ENCODE measurements at regions not wholly inside any gene's neighbourhood (a gene's known extent, or its start where the extent isn't known, plus 50 kb on each side); places are given as distances from the start of the nearest gene placed in this dataset.
"Not testable (repeated sequence)": the region's sequence is repeated elsewhere in the genome, so short reads cannot be mapped to it uniquely, and the experiment has no call there.

- Histone ChIP-seq H4K20me1 (replicated peaks; ENCODE audit: control insufficient read depth, extremely low read depth, insufficient read depth, low read length) (no peaks in the 10 kb centered on the region), H3K4me3 (replicated peaks in 1 of 3; ENCODE audit: insufficient read depth in 1 of 3, low read depth in 1 of 3, low read length in 3 of 3) (no peak overlapping the region), H3K79me2 (ENCODE audit: control insufficient read depth, insufficient read depth, low read length) (no peaks in the 10 kb centered on the region), H3K27me3 (ENCODE audit: control insufficient read depth in 2 of 2, insufficient read depth in 2 of 2, low read length in 2 of 2) (no peaks in the 10 kb centered on the region), H3K9me3 (replicated peaks; ENCODE audit: control insufficient read depth, insufficient read depth, low read length) (peaks cover 4% of the 10 kb centered on the region), H3K27ac (ENCODE audit: insufficient read depth, low read depth, low read length) (no peak overlapping the region), H3K4me2 (ENCODE audit: insufficient read depth, low read length) (no peak overlapping the region), H3K9me1 (replicated peaks; ENCODE audit: control insufficient read depth, extremely low read depth, insufficient read depth, low read length) (no peaks in the 10 kb centered on the region), H2AFZ (ENCODE audit: low read depth, low read length) (no peak overlapping the region), H3K4me1 (ENCODE audit: control insufficient read depth, extremely low read depth, insufficient read depth, low read length) (no peaks in the 10 kb centered on the region), H3K9ac (replicated peaks; ENCODE audit: extremely low read depth, insufficient read depth, low read length) (no peak overlapping the region), H3K36me3 (ENCODE audit: control insufficient read depth in 2 of 2, extremely low read depth in 1 of 2, insufficient read depth in 2 of 2, low read length in 2 of 2) (no peaks in the 10 kb centered on the region)
- DNase-seq (ENCODE audit: low read depth, low spot score), result no peak
- CTCF ChIA-PET, result interaction anchor here (1.5 kb wide), 1 partner anchor 10 kb away, joined by 4 read pairs; no protein-coding TSS in a partner anchor
- TF ChIP-seq, protein P1, sequence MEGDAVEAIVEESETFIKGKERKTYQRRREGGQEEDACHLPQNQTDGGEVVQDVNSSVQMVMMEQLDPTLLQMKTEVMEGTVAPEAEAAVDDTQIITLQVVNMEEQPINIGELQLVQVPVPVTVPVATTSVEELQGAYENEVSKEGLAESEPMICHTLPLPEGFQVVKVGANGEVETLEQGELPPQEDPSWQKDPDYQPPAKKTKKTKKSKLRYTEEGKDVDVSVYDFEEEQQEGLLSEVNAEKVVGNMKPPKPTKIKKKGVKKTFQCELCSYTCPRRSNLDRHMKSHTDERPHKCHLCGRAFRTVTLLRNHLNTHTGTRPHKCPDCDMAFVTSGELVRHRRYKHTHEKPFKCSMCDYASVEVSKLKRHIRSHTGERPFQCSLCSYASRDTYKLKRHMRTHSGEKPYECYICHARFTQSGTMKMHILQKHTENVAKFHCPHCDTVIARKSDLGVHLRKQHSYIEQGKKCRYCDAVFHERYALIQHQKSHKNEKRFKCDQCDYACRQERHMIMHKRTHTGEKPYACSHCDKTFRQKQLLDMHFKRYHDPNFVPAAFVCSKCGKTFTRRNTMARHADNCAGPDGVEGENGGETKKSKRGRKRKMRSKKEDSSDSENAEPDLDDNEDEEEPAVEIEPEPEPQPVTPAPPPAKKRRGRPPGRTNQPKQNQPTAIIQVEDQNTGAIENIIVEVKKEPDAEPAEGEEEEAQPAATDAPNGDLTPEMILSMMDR (IDR thresholded peaks at IDR 0.05; ENCODE audit: extremely low read depth in 1 of 2, insufficient read depth in 1 of 2, low read depth in 1 of 2, low read length in 2 of 2), result no peak
- TF ChIP-seq FOS (IDR thresholded peaks at IDR 0.05; ENCODE audit: borderline replicate concordance, insufficient read depth, low read length) (no peak), MYC (IDR thresholded peaks at IDR 0.05; ENCODE audit: low read depth, low read length) (no peak), JUN (IDR thresholded peaks at IDR 0.05; ENCODE audit: borderline replicate concordance, insufficient read depth, insufficient read length, low read depth) (no peak), POLR2AphosphoS5 (IDR thresholded peaks at IDR 0.05; ENCODE audit: insufficient read depth, low read depth, low read length) (no peak), POLR2A (IDR thresholded peaks at IDR 0.05; ENCODE audit: low read depth, low read length) (no peak), EZH2 (IDR thresholded peaks at IDR 0.05; ENCODE audit: borderline replicate concordance, low read depth, low read length, severe bottlenecking) (no peak)
- intact Hi-C loops (cut with micrococcal nuclease) (no loop called here), dilution Hi-C loops (cut with MboI; ENCODE audit: extremely low pct_ligation_motif_present, low sequenced_read_pairs) (no loop called here)
- no TSS peak for BruUV-seq (replicated peaks)
- no peak for FAIRE-seq
- POLR2A ChIA-PET, result no interaction called here
Measured at GRCh38 chr2:116804901-116805300, 1009.6 kb upstream of the DDX18 start.

DNA sequence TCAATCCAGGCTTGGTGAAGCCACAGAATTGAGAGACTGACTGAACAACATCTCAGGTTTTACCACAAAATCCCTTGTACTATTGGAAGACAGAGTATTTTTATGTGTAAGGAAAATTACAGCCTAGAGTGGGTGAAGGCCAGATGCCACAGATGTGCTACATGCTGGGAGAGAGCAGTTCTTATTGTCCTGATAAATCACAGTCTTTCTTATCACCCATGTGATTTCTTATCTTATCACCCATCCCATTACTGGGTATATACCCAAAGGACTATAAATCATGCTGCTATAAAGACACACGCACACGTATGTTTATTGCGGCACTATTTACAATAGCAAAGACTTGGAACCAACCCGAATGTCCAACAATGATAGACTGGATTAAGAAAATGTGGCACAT lies 1008.0 kb upstream of the DDX18 start:
- H4K20me1 ChIP-seq (replicated peaks; ENCODE audit: control insufficient read depth, extremely low read depth, insufficient read depth, low read length); H3K27me3 ChIP-seq (ENCODE audit: control insufficient read depth in 2 of 2, insufficient read depth in 2 of 2, low read length in 2 of 2); H2AFZ ChIP-seq (ENCODE audit: low read depth, low read length); H3K4me3 ChIP-seq (replicated peaks in 1 of 3; ENCODE audit: insufficient read depth in 1 of 3, low read depth in 1 of 3, low read length in 3 of 3); H3K9ac ChIP-seq (replicated peaks; ENCODE audit: extremely low read depth, insufficient read depth, low read length); H3K79me2 ChIP-seq (ENCODE audit: control insufficient read depth, insufficient read depth, low read length); BruUV-seq (replicated peaks); DNase-seq (ENCODE audit: low read depth, low spot score); CTCF ChIA-PET; H3K4me1 ChIP-seq (ENCODE audit: control insufficient read depth, extremely low read depth, insufficient read depth, low read length); FAIRE-seq; intact Hi-C loops (cut with micrococcal nuclease); H3K9me1 ChIP-seq (replicated peaks; ENCODE audit: control insufficient read depth, extremely low read depth, insufficient read depth, low read length); H3K4me2 ChIP-seq (ENCODE audit: insufficient read depth, low read length); H3K9me3 ChIP-seq (replicated peaks; ENCODE audit: control insufficient read depth, insufficient read depth, low read length); POLR2A ChIA-PET; dilution Hi-C loops (cut with MboI; ENCODE audit: extremely low pct_ligation_motif_present, low sequenced_read_pairs); H3K27ac ChIP-seq (ENCODE audit: insufficient read depth, low read depth, low read length); H3K36me3 ChIP-seq (ENCODE audit: control insufficient read depth in 2 of 2, extremely low read depth in 1 of 2, insufficient read depth in 2 of 2, low read length in 2 of 2): not testable (repeated sequence)
